Fibroblast of skin of left biceps (primary cell): ENCODE measurements at regions not wholly inside any gene's neighbourhood (a gene's known extent, or its start where the extent isn't known, plus 50 kb on each side); places are given as distances from the start of the nearest gene placed in this dataset.
"Not testable (repeated sequence)": the region's sequence is repeated elsewhere in the genome, so short reads cannot be mapped to it uniquely, and the experiment has no call there.

Experiments
- DNase-seq, 2 experiments: peaks; one replicate each; pipeline ENCODE4 v3.0.0-alpha.2; 2013; ENCODE audit warnings: low read depth in 2 of 2

DNA sequence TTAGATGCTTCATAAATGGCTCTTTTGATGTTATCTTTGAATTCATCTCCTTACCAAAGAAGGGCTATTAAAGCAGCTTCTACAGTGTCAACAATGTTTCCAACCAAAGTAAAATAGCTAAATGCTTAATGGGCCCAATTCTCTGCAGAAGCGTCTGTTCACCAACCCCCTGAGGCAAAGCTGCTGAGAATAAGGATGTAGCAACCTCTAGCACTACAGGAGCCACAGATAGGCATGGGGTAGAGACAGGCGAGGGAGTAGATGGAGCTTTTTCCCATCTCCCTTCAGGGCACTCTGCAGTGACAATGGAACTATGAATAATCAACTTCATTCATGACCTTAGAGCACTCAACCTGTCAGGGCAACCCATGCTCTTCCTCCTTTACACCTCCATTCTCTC lies 134.1 kb downstream of the FZD1 start:
- no peak for DNase-seq

DNA sequence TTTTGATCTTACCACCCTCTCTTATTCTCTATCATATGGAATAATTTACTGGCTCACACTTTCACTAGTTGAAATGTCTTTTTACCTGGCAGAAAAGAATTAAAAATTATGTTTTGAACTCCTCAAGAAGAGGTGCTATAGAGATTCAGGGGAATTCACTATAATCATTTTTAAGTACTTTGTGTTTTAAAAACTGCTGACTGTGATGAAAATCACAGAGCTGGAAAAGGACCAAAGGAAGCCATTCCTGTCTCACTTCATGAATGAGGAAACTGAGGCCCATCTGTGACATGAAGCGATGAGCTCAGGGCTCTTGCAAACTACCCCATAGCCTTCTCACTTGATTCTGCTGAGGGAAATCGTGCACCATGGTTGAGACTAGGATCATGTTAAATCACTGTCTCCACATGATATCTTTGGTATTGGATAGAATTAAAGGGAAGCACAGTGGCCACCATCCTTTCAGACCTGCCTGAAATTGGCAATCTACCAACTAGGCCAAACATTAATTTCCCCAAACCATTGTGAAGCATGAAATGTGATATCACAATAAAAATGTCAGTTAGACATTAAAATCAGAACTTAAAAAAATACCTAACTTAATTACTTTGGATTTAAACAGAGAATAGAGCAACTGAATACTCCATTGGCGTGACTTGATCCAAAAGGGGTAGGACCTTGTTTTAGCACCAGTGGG lies 141.0 kb downstream of the FZD1 start:
- DNase-seq = no peak

GRCh38 chr7:91405873-91406272 lies 141.6 kb downstream of the FZD1 start:
- DNase-seq = not testable (repeated sequence)

DNA sequence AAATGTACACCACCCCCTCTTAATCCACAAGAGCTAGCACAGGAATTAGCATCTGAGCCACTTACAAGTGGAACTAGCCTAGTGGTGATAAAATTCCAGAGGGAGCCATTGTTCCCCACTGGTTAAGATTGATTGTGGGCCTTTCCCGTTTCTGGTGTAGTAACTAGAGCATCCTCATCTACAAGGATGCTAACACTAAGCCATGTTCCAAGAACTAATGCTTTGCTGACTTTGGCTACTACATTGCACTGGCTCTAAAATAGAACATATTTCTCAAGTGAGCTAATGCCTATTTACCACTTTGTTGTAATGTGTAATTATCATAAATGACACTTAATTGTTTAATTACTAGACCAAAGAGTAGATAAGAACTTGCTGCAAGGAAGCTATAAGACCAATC lies 143.7 kb downstream of the FZD1 start:
- no peak for DNase-seq

- DNase-seq = no peak
Measured at GRCh38 chr7:91408388-91409154, 144.3 kb downstream of the FZD1 start.

DNA sequence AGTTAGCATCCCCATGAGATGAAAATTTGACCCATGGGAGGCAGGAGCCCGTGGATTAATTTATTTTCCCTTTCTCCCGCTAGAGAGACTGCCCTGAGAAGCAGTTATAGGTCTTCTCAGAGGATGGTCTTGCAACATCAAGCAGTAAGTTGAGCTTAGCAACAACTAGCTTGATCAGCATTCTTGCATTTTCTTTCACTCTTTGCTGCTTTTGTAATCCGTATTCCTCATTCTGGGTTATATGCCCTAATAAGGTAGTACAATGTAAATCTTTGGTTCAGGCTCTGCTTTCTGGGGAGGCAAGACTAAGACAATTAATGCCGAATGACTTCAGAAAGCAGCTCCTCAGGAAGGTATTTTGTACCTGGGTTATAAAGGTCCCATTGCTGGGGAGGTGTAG lies 146.8 kb downstream of the FZD1 start:
- DNase-seq = no peak

GRCh38 chr7:91412298-91412697 lies 148.1 kb downstream of the FZD1 start:
- DNase-seq = no peak

- DNase-seq = no peak
Measured at GRCh38 chr7:91414734-91415133, 150.5 kb downstream of the FZD1 start.

GRCh38 chr7:91416155-91416865 lies 152.1 kb downstream of the FZD1 start:
- no peak for DNase-seq

DNA sequence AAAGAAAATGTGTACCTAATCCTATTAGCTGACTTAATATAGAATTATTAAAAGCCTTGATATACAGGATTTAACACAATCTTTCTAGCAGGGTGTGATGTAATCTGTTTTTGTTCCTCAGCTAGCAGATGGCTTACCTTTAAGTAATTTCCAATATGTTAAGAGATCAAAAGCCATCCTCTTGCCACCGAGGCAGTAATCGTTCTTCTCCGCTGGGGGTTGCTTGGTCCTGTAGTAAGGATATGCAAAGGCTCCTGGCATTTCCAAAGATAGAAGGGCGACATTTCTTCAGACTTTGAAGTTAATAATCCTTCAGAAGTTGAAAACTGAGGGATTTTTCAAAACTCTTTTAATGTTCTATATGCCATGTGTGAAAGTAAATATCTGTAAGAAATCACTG lies 156.4 kb downstream of the FZD1 start:
- no peak for DNase-seq

DNA sequence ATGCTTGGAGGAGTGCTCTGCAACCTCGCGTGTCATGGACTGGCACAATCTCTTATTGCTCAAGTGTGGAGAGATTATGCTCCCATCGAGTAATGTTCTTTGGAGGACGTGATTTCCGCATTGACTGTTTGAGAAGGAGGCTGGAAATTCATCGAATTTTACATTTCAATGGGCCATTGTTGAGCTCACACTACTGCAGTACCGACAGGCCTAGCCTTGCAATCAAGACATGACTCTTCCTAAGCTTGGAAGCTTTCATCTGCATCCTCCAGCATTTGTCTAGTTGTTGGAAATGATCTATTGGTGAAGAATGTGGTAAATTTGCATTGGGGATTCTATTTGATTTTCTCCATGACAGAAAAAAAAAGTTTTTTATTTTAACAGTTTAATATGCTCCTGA lies 156.8 kb downstream of the FZD1 start:
- no peak for DNase-seq

- DNase-seq = no peak
Measured at GRCh38 chr7:91424371-91424770, 160.1 kb downstream of the FZD1 start.

GRCh38 chr7:91425149-91425548 lies 160.9 kb downstream of the FZD1 start:
- no peak for DNase-seq

DNA sequence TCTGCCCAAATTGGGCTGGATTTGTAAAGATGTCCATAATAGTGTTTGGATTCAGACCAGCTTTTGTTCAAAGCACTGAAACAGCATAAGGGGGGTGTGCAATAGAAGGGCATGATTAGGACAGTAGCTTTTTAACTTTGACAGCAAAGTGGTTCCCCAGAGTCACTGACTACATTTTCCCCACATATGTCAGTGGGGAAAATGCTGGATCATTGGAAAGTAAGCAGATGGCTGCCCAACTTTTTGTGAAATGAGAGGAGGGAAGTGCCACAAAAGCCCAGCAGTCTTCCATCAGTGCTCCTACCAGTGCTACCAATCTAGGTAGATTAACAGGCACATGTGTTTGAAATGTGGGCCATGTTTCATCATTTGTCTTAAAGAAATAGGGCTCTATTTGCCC lies 162.8 kb downstream of the FZD1 start:
- no peak for DNase-seq

DNA sequence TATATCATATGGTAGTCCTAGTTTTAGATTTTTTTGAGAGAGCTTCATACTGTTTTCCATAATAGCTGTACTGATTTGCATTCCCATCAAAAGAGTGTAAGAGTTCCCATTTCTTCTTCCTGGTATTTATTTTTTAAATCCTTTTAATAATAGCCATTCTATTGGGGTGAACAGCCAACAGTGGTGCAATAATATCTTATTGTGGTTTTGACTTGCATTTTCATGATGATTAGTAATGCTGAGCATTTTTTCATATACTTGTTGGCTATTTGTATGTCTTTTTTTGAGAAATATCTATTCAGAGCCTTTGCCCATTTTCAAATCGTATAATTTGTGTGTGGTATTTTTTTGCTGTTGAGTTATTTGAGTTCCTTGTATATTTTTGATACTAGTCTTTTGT lies 167.4 kb downstream of the FZD1 start:
- peak in 1 of 2 experiments; percentile 33 for DNase-seq

- DNase-seq = peak; percentile 80 to 85
Measured at GRCh38 chr7:91434836-91435235, 170.6 kb downstream of the FZD1 start.

GRCh38 chr7:91435381-91436059 lies 171.3 kb downstream of the FZD1 start:
- DNase-seq = peak; percentile 47 to 56

DNA sequence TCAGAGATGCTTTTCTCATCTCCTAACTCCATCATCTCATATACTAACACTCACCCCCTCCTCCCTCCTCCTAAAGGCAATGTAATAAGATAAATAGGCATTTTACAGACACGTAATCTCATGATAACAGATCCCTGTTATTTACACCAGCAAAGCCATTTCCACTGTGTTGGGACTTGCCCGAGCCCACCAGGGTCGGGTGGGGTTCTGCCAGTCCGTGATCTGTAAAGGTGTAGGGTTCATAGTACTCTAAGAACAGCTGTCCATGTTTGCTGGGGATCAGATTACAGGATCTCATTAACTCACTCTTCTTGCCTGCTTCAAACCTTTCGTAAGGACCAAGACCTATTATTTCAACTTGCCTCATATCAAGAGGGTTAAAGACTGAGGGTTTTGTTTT lies 172.4 kb downstream of the FZD1 start:
- no peak for DNase-seq

DNA sequence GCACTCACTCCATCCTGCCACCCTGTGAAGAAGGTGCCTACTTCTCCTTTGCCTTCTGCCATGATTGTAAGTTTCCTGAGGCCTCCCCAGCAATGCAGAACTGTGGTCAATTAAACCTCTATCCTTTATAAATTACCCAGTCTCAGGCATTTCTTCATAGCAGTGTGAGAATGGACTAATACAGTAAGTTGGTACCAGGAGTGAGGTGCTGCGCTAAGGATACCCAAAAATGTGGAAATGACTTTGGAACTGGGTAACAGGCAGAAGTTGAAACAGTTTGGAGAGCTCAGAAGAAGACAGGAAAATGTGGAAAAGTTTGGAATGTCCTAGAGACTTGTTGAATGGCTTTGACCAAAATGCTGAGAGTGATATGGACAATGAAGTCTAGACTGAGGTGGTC lies 176.0 kb downstream of the FZD1 start:
- DNase-seq = not testable (repeated sequence)

GRCh38 chr7:91443862-91444261 lies 179.6 kb downstream of the FZD1 start:
- no peak for DNase-seq

DNA sequence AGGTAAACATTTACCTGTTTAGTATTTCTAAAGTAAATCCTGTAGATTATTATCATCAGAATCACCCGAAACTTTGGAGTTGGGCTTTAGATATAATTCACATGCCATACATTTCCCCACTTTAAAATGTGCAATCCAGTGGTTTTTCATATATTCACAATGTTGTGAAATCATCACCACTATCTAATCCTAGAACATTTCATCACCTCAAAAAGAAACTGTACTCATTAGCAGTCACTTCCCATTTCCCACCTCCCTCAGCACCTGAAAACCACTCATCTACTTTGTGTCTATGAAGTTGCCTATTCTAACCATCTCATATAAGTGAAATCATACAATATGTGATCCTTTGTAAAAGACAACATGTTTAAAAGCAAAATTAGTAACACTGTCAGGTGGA lies 182.6 kb downstream of the FZD1 start:
- DNase-seq = no peak

DNA sequence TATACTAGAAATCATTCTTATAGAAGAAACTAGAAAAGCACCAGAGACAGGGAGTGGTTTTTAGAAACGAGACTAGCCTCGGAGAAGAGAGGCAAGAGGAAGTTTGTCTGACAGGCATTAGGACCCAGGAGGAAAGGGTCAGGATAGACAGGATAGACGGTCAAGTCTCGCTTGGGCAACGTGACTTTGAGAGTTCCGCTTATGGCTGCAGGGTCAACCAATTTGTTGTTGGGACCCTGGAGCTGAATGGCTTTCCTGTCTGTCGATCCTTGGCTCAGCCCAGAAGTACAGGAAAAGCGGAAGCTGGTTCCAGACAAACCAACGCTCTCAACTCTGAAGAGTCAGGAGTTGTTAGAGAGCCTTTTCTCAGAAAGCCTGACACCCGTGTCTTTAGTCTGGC lies 191.2 kb downstream of the FZD1 start:
- DNase-seq = no peak
